Non-pigmented ciliary epithelial cell (primary cell): ENCODE measurements at regions not wholly inside any gene's neighbourhood (a gene's known extent, or its start where the extent isn't known, plus 50 kb on each side); places are given as distances from the start of the nearest gene placed in this dataset.

Experiments
- DNase-seq: peaks from one replicate; pipeline ENCODE4 v3.0.0-alpha.2; 2010; ENCODE audit warnings: low read depth

GRCh38 chr17:77488531-77489238, 347.9 kb downstream of the SEC14L1 start:
- DNase-seq = no peak

- DNase-seq = no peak
These were observed 348.6 kb downstream of the SEC14L1 start for GRCh38 chr17:77489239-77489892.

GRCh38 chr17:77489893-77490255, 349.1 kb downstream of the SEC14L1 start:
- DNase-seq = no peak

- no peak for DNase-seq
These were observed 349.8 kb downstream of the SEC14L1 start for GRCh38 chr17:77490361-77491183.

- DNase-seq = no peak
These were observed 351.2 kb downstream of the SEC14L1 start for GRCh38 chr17:77491921-77492445.

GRCh38 chr17:77492446-77493237, 351.9 kb downstream of the SEC14L1 start:
- DNase-seq = no peak

- no peak for DNase-seq
These were observed 352.6 kb downstream of the SEC14L1 start for GRCh38 chr17:77493238-77493820.

GRCh38 chr17:77493901-77494663, 353.3 kb downstream of the SEC14L1 start:
- no peak for DNase-seq

- no peak for DNase-seq
These were observed 354.1 kb downstream of the SEC14L1 start for GRCh38 chr17:77494664-77495435.

GRCh38 chr17:77495575-77495974, 354.8 kb downstream of the SEC14L1 start:
- DNase-seq = no peak

GRCh38 chr17:77496401-77496801, 355.6 kb downstream of the SEC14L1 start:
- no peak for DNase-seq

GRCh38 chr17:77496831-77497577, 356.2 kb downstream of the SEC14L1 start:
- no peak for DNase-seq

- no peak for DNase-seq
These were observed 356.8 kb downstream of the SEC14L1 start for GRCh38 chr17:77497578-77497934.

- no peak for DNase-seq
These were observed 357.4 kb downstream of the SEC14L1 start for GRCh38 chr17:77498091-77498741.

GRCh38 chr17:77498791-77499698, 358.3 kb downstream of the SEC14L1 start:
- DNase-seq = no peak

GRCh38 chr17:77499699-77500435, 359.1 kb downstream of the SEC14L1 start:
- DNase-seq = no peak

- DNase-seq = no peak
These were observed 360.4 kb downstream of the SEC14L1 start for GRCh38 chr17:77501101-77501566.
